Suppressor macrophage (primary cell): ENCODE measurements at regions not wholly inside any gene's neighbourhood (a gene's known extent, or its start where the extent isn't known, plus 50 kb on each side); places are given as distances from the start of the nearest gene placed in this dataset.
A peak's percentile ranks its signal among the peaks of the same experiment; 100 is the strongest.
"Not testable (repeated sequence)": the region's sequence is repeated elsewhere in the genome, so short reads cannot be mapped to it uniquely, and the experiment has no call there.

Experiments
- DNase-seq, 4 experiments: peaks; one replicate each; pipeline ENCODE4 v3.0.0-alpha.2; 2020 to 2022

DNA sequence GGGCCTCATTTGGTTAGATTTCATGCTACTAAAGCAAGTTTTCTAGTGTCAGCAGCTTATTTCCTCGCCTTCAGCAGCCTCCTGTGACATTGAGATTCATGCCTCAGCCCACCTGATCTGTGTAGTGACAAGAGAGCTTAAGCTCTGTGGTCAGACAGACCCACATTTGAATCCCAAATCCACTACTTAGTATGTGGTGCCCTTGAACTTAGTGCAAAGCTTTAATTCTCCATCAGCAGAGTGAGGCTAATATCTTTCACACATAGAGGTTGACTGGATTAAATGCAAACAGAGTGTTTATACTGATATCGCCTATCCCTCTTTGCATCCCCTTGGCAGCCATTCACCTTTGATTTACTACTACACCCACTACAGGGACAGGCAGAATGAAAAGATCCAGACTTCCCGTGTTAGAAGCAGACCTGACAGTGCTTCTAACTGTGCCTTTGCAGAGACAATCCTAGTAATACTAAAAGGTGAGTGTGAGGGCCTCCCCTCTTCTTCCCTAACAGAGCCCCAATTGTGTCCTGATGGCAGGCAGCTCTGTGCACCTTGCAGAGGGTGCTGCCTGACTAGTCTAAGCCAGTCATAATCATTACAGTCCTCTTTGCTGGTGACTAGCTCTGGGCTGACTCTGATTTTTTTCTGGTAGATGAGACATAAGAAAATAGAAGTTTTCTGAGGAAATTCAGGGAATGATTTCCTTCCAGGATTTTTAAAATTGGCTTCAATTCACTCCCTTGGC, 264.0 kb downstream of the CTH start:
- DNase-seq, result no peak

DNA sequence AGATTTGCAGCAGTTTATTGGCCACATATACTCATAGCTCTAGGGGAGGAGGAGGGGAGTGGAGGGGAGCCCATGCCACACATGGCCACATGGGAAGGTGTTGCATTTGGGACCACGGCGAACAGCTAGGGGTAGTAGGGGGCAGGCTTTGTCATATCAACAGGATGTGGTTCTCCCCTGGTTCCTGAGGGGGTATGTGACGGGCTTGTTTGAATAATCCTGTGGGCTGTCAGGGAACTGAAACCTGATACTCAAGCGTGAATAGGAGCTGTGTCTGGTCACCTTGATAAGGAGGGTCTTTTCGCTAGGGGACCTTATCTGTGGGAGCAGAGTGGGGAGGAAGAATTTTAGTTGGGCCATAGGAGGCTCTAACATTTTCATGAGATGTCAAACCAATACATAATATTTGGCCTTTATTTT, 264.7 kb downstream of the CTH start:
- no peak for DNase-seq

DNA sequence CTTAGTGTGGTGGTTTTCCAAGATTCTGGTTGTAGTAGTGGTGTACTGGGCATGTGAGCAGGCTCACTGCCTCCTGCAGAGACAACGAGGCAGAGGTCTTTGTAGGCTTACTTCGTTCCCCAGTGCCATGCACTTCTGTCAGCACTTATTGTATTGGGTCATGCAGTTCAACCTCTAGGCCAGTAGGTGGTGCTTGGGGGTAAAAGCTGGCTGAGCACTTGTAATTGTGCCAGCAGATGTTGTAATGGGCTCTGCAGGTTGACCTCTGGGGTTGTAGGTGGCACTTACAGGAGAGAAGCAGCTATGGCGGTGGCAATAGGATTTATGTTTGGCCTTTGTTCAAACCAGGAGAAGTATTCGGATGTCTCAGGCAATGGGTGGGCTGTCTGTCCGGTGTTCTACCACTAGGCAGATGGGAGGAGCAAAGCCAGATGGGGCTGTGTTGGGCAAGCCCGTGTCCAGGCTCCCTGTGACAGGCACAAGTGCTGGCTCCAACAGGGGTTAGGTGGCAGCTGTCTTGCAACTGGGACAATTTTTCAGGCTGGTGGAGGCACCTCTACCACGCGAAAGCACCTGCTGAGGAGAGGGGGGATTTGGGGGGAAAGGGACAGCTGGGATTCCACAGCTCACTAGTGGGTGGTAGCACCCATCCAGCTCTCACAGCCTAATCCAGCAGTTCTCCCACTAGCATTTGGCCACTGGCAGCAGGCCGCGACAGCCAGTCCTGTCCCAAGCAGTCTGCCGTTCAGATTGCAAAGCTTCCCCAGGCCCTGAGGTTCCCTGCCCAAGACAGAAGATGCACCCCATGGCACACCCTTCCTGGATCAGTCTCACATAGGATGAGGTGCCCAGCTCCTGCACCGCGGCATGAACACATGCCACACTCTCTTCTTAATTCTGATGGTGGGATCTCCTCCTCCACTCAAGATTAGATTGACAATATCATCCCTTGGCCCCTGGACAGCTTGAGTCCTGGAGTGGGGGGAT, 274.5 kb downstream of the CTH start:
- peak; percentile 75 to 84 (median 82) for DNase-seq

DNA sequence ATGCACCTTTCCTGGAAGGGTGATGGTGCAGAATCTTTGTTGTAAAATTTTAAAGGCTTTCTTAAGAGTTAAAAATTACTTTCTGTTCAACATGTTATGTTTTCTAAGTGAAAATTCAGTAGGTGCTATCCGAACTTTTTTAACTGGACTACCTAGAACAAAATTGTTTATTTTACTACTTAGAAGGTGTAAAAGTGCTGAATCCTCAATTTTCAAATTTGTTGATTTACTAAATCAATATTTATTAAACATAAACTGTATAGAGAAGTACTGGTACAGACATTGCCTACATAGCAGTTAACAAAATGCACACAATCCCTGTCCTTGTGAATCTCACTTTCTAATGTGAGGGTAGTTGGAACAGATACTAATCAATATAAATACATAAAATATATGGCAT, 277.5 kb downstream of the CTH start:
- DNase-seq, result no peak

DNA sequence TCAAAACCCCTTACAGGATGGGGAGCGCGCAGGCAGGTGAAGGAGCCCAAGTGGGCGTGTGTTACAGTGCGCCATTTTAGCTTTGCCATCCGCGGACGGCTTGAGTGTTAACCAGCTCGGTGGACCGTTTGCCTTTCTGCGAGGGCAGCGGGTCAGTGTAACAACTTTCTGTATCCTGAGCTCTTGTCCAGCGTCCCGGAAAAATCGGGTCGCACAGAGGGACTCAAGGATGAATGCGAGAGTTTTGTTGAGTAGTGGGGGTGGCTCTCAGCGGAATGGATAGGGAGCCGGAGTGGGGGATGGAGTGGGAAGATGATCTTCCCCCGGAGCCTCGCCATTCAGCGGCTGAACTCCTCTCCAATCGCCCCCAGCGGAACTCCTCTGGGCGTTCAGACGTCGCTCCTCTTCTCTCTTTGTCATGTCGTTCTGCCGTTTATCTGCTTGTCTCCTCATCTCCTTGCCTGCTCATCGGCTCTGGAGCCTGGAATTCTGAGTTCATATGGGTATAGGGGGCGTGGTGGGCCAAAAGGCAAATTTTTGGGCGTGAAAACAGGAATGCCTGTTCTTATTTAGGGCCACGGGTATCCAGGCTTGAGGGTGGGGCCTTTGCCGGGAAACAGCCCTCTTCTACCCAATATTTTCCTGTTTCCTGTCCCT, 295.4 kb downstream of the CTH start:
- DNase-seq, result no peak

DNA sequence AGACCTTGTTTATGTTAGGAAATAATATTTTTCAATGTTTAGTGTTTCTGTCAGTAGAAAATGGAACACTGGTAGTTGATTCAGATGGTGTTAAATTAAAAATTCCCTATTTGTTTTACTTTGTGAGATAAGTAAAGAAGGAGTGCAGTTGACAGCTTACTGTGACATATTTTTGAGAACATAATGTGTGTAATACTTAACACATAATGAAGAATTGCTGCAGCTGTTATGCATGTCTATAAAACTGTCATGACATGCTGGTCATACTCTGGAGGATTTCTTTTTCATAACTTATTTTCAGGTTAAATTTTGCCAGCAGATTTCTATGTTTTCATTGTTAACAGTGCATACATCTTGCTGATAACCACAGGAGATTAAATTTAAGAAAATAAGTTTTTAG, 296.1 kb downstream of the CTH start:
- no peak for DNase-seq

DNA sequence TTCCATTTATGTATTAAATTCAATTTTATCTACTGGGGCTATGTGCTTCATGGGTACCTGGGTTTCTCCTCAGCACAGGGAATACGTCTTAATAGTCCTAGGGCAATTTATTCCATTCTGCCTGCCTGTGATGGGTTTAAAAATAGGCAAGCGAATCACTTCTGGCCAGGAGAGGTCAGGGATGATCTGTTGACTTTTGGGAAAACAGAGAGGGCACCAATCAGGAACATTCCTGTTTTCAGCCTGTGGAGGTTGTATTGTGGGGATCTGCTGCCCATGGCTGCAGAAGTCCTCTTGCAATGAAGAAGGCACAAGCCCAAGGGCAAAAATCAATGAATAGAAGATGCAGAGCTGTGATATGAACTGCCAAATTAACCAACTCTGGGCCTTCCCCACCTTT, 303.1 kb downstream of the CTH start:
- no peak for DNase-seq

DNA sequence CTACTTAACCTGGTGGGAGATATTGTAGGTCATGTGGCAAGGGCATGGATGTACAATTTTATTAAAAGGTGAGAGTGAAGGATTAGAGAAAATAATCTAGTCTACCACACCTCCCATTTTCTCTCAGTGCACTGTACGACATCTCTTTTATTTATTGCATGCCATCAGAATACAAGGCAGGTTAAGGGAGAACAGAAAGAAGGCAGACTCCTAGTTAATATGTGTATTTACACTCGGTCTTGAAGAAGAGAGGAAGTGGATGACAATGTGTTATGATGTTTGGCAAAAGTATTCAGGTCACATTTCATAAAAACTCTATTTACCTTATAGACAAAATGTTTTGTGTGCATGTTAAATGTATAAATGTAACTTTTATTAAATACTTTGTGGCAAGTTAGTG, 306.1 kb downstream of the CTH start:
- no peak for DNase-seq

DNA sequence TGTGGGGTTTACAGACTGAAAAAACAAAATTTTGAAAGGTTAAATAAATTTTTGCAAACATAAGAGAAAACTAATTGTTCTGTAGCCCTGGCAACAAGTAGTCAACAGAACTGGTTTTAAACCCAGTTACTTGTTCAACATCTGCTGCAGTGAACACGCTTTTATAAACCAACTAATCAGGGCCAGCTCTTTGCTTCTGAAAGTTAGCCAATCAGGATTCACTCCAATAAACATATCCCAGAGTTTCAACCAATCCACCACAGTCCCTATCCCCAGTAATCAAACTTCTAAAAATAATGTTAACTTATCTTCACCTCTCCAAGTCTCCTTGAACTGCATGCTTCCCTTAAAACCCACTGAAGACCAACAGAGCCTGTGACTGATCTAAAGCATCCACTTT, 306.6 kb downstream of the CTH start:
- no peak for DNase-seq

DNA sequence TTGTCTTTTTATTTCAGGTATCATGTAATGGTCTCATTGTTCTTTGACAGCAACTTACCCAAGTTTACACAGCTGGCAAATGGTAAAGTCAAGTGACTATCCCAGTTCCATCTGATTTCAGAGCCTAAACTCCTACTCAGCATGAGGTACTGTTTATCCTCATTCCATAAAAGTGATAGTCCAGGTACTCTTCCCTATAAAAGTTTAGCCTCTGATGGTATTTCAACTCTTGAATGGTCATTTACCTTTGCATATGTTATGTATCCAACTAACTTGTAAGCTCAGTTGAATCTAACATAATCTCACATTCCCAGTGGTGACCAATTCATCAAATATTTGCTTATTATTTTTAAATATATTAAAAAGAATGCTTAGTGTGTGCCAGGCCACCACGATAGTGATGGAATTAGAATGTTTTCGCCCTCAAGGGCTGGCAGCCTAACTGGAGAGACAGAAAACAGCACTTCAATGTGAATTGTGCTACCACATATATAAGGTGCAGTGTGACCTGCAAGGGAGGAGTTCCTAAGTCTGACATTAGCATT, 307.1 kb downstream of the CTH start:
- DNase-seq, result no peak

DNA sequence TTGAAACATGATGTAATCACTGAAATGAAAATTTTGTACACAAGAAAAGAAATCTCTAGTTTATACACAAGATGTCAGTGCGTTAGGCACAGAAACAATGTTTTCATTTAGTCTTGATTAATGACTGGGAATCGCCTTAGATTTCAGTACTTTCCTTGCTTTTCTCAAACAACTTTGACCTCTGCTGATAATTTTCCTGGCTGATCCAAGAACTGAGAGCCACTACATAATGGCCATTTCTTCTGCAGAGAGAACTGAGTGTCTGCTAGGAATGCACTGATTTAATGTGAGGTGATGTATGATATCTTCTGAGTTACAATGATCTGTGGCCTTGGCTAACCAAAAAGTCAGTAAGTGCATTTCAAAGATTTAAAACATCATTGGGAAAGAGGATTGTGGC, 308.1 kb downstream of the CTH start:
- no peak for DNase-seq

DNA sequence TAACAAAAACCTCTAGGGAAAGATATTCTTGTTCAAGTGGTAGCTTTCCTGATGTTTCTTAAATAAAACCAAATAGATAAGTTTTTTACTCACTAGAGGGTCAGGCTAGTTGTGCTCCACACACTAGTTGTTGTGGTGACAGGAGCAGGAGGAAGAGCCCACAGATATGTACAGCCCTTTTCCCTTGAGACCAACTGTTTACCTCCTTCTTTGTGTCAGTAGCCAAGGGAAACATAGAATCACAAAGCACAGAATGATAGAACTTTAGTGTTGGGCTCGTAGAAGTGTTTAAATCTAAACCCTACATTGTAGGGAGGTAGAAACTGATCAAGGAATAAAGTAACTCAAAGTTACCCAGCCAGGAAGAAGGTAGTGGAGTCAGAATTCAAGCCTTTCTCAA, 309.0 kb downstream of the CTH start:
- DNase-seq, result no peak

DNA sequence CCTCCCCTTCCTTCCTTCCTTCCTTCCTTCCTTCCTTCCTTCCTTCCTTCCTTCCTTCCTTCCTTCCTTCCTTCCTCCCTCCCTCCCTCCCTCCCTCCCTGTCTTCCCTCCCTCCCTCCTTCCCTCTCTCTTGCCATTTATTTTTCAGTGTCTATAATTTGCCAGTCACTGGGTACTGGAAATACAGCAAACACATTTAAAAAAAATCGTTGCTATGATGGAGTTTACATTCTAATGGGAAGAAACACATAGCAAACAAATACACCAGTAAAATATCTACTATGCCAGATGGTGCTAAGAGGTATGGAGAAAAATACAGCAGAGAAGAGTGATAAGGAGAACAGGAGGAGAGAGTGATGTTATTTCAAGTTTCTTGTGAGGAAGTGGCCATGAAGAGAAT, 309.5 kb downstream of the CTH start:
- DNase-seq, result no peak

DNA sequence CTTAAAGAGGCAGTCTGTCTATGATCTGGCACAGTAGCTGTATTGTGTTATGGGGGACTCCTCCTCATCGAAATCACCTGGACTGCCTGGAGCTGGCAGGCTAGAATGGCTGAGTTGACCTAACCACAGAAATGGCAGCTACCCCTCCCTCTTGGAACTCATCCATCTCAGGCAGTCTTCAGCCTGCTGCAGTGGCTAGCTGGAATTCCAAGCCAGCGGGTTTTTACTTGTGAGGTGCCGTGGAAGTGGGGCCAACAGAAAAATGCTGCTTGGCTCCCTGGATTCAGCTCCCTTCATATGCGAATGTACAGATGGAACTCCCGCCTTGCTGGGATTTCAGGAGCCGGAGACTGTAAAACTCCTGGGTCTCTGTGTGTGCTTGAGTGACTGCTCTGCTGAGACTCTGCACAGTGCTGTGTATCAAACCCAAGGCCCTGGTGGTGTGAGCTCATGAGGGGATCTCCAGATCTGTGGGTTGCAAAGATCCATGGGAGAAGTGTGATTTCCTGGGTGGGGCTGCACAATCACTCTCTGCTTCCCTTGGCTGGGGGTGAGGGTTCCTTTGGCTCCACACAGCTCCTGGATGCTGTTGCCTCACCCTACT, 316.9 kb downstream of the CTH start:
- DNase-seq, result no peak

DNA sequence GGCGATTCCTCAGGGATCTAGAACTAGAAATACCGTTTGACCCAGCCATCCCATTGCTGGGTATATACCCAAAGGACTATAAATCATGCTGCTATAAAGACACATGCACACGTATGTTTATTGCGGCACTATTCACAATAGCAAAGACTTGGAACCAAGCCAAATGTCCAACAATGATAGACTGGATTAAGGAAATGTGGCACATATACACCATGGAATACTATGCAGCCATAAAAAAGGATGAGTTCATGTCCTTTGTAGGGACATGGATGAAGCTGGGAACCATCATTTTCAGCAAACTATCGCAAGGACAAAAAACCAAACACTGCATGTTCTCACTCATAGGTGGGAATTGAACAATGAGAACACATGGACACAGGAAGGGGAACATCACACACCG, 311.1 kb downstream of the PTGER3 start:
- DNase-seq, result not testable (repeated sequence)

DNA sequence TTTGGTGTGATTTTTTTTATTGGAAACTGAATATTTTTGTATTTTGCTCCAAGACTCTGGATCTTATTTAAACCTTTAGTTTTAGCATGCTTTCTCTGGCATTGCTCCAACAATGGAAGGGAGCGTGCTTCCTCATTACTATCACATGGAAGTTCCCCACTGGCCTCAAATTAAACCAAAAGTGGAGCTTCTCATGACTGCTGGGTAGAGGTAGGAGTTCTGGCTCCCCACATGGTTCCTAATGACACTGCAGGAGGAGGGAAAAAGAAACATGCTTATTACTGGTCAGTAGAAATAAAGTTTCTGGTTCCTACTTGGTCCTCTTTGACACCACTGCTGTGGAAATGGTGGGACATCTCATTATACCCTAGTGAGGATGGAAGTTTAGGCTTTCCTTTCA, 310.5 kb downstream of the PTGER3 start:
- no peak for DNase-seq

DNA sequence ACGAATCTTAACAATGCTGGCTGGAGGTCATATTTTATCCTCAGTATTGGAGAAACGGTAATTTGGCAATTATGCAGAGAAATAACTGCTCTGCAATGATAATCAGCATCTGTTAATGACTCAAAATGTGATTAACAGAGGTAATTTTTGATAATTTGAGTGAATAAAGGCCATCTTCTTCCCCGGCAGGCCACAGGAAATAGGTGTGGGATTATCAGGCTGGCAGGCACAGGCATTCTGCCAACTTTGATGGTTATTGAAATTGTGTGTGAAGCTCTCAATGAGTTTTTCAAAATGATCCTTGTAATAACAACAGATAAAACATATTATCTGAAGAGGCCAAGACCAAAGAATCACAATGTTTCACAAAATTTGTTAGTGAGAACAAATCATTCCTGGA, 309.0 kb downstream of the PTGER3 start:
- no peak for DNase-seq

DNA sequence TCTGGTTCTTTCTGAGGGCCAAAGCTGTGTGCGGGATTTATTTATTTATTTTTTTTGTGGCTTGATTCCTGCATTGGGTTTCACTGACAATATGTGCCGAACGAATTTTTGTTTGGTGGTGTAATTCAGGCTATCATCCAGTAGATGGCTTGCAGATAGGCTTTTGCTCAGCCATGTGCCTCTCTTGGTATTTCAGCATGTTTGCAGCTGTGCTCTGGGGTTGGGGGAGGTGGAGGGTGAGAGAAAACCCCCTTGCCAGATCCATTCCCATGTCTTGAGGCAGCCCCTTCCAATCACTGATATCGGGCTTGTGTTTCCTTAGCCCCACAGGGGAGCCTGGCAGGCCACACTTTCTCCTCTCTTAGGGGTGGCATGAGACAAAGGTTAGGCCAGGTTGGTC, 302.4 kb downstream of the PTGER3 start:
- DNase-seq, result peak in 3 of 4 experiments; percentile 9 to 28 (median 16)

DNA sequence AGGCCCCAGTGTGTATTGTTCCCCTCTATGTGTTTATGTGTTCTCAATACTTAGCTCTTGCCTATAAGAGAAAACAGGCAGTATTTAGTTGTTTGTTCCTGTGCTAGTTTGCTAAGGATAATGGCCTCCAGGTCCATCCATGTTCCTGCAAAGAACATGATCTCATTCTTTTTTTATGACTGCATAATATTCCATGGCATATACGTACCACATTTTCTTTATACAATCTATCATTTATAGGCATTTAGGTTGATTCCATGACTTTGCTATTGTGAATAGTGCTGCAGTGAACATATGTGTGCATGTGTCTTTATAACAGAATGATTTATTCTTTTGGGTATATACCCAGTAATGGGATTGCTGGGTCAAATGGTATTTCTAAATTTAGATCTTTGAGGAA, 301.6 kb downstream of the PTGER3 start:
- DNase-seq, result not testable (repeated sequence)

DNA sequence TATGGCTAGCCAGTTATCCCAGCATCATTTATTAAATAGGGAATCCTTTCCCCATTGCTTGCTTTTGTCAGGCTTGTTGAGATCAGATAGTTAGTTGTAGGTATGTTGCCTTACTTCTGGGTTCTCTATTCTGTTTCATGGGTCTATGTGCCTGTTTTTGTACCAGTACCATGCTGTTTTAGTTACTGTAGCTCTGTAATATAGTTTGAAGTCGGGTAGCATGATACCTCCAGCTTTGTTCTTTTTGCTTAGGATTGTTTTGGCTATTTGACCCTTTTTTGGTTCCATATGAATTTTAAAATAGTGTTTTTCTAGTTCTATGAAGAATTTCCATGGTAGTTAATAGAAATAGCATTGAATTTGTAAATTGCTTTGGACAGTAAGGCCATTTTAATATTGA, 300.5 kb downstream of the PTGER3 start:
- DNase-seq, result not testable (repeated sequence)

DNA sequence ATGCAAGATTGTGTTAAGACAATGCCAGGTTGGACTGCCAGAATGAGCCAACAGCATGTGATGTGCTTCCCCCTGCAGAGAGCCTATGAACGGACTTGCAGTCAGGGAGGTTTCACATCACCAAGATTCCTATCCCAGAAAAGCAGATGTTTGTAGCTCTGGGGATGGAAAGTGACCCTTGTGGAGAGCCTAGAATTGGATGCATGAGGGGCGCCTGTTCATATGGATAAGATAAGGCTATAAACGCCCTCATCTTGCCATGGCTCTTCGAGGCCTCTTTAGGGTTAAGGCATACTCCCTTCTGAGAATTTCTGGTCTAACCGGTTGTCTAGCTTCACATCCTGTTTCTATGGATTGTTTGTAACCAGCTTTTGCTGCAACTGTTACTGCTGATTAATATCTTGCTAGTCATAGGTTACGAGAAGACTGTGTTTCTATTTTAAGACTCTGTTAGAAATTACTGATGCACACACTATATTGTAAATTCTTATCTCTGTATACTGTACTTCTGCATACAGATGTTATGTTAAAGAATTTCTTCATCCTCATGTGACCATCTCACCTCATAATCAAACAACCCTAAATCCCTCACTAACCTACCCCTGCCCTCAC, 295.8 kb downstream of the PTGER3 start:
- peak in 1 of 4 experiments; percentile 8 for DNase-seq

DNA sequence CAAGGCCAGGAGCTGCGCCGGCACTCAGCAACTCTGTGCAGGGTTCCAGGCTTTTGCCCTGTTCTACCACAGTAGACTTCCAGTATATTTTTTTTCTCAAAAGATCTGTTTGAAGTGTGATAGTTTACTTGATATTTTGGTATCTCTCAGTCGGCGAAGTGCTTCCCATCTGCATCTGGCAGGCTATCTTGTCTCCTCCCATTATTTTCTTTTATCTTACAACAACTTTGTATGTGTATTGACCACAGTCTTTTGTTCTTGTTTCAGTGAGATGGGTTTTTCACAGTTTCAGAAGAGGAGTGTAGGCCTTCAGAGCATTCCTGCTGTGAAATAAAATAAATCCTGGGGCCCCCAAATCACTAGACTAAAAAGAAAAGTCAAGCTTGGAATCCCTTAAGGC, 292.9 kb downstream of the PTGER3 start:
- DNase-seq, result no peak
